HG02981 (cell line): ENCODE measurements at regions not wholly inside any gene's neighbourhood (a gene's known extent, or its start where the extent isn't known, plus 50 kb on each side); places are given as distances from the start of the nearest gene placed in this dataset.

Experiments
- ATAC-seq: cut with Tn5 transposase; IDR thresholded peaks from one replicate; pipeline ENCODE4 v1.9.1; 2021; ENCODE audit warnings: mild to moderate bottlenecking, moderate library complexity; ENCODE audit not compliant: unreplicated experiment

GRCh38 chr6:5946701-5947100, 60.0 kb downstream of the NRN1 start:
- no peak for ATAC-seq

DNA sequence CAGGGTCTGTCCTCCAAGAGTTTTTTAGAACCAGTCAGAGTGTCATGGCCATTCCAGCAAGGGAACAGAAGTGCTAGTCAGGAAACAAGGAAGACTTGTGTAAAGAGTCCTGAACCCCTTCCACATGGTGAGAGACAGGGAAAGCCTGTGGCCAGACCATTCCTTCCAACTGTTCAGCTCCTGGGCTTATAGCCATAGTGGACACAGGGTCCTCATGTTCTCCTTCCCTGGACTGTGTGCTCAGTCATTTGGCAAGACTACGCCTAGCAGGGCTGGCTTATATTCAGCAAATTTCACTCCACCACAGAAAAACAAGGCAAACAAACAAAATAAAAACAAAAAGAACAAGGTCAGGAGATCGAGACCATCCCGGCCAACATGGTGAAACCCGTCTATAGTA, 60.5 kb downstream of the NRN1 start:
- ATAC-seq, result no peak

DNA sequence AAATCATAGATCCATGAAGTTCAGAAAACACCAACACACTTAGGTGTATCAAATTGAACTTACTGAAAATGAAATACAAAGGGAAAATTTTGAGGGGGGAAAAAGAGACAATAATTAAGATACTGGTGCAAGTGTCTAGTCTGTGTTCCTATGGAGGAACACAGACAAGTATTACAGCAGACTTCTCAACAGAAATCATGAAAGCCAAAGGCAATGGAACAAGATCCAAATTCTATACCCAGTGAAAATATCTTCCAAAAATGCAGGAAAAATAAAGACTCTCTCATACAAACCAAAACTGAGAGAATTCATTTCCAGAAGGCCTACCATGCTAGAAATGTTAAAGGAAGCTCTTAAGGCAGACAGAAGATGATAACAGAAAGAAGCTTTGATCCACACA, 63.1 kb downstream of the NRN1 start:
- ATAC-seq, result no peak

DNA sequence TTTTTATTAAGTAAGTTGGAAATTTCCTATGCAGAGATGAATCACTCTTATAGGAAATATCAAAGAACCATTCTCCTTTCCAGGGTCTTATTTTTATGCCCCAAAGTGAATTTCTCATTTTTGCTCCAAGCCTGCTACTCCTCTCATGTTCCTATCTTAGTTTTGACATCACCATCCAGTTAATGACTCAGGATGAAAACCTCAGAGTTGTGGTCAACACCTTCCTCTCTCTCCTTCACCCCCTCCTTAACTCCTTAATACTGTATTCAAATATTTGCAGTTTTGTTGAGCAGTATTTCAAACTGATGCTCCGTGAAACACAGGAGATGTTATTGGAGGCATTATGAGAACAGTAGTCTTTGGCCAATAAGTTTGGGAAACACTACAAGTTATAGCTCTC, 64.1 kb downstream of the NRN1 start:
- ATAC-seq, result no peak

GRCh38 chr6:5941188-5941587, 65.5 kb downstream of the NRN1 start:
- no peak for ATAC-seq

DNA sequence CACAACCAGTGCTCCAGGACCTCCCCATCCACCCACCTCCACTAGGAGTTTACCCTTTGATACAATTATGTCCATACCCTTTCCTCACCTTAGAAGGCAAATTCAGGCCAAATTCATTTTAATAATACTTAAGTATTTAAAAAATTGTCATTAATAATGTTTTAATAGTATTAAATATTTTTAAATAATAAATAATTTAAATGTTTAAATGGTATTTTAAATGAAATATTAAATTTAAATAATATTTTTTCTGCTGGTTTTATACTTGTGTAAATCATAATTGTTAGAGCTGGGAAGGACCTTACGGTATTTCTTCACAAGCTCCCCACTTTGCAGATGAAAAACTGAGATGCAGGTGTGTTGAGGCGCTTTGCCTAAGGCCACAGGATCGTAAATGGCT, 67.8 kb downstream of the NRN1 start:
- no peak for ATAC-seq

DNA sequence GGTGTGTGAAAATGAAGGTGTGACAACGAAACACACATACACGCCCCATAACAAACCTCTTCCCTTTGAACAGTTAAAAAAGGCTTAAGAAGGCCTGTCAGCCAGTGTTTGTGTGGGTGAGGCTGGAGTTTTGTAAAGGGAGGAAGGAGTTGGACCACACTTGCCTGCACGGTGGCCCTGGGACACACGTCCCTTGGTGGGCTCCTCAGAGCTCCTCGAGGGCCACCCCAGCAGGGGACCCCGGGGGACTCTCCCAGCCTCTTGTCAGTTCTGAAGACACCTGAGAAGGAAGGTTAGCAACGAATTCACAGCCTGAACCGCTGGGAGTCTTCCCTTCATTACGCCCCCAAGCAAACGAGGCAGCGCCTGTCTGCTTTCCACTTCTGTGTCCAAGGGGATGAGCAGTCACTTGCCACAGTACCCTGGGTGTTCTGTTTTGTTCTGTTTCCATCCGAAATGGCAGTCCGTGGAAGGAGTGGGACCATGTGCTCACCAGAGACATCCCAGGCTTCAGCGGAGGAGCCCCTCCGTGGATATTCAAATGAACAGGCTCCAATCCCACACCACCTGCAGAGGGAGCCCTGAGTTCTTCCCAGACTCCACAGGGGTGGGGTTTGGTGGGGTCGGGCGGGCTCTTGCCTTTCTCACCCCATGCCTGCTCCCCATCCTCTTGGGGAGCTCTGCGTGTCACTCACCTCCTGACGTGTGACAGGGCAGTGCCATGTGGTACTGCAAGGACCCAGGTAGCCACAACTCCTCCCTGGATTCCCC, 68.6 kb downstream of the NRN1 start:
- no peak for ATAC-seq

DNA sequence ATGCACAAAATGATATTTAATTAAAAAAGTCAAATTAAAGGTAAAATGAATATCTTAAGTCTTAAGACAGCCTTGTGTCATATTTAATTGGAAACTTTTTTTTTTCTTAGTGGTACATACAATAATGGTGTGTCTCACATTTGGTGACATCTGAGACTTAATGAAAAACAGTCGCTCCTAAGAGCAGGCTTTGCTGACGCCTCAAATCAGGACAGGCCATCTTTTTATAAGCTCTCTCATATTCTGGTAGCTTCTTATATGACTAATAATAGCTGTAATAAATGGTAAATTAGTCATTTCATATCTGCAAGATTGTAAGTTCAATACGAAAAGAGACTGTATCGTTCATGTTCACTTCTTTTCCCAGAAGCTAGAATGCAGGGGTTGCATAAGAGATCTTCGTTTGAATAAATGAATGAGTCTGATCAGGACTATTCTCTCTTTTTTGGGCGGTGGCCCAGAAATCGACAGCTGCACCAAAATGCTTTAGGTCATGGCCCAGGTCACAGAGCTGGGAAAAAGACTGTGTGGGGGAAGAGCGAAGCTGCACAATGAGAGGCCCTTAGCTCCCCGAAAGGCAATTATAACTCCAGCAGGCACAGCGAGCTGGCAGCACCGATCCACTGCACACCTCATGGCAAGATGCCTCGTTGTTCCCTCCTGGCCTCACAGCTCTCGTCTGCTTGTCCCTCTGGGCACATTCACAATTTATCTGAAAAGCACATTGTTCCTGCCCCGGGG, 69.4 kb downstream of the NRN1 start:
- ATAC-seq, result no peak

DNA sequence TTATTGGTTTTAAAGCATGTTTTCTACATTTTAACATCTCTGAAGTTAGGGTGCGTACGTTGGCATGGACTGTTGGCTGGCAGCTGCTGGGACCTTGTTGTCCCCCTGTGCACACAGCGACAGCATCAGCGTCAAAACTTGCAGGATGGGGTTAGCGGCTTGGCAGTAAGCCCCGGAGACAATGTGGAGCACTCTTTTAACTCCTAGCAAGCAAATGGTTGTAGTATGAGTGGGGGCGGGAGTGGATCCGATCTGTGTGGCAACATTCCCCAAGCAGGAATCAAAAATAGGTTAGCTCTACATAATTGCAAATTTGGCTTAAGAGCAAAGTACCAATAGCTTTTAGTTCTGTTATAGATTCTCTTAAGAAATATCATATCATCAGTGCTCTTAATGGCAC, 70.1 kb downstream of the NRN1 start:
- no peak for ATAC-seq

DNA sequence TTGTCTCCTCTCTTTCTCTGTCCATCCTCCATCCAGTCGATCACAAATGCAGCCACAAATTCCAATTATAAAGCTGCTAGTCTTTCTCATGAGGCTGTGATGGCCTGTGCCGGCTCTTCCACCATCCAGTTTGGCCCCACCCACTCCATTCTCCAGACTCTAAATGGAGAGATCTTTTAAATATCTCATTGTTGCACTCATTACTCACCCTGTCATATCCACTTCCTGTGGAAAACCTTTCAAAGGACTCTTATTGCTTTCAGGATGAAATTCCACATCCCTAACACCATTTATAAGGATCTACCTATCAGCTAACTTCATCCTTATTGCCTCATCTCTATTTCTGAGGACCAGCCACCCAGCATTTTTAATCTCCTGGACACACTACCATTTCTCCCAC, 70.6 kb downstream of the NRN1 start:
- ATAC-seq, result no peak

DNA sequence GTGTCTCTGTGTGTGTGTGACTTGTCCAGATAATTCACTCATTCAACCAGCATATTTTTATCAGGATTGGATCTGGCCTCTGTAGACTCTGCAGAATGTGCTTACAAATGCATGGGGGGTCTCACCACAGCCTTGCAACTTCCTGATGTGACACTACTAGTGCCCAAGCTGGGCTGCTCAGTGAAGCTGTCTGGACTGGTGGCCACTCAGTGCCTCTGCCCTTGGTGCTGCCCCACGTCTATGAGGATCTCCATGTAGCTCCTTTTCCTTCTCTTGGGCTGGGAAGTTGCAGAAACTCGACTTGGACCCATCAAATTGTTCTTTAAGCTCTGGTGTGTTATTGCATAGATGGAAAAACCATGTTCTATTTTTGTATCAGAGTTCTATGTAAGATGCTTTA, 75.8 kb downstream of the NRN1 start:
- ATAC-seq, result no peak

DNA sequence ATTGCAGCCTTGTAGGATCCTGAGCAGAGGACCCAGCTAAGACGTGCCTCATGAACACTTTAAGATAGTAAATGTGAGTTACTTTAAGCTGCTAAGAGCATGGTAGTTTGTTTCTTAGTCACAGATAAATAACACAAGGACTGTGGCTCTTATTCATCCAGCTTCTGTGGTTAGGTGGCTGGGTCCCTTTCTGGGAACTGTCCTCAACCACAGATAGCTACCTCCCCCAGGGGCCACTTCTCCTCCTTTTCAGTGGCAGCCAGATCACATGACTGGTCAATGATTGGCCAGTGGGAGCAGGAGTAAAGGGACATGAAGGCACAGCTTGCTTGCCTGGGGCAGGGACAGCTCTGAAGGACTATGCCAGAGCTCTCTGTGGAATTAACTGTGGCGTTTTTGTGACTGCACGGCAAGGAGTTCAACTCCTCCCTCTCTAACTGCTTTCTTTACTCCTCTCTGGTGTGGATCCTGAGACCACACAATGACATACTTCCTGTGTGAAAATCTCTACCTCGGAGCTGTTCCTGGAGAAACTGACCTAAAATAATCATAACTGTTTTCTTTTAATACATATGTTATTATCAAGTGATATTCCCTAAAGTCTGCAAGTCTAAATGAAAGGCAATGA, 76.5 kb downstream of the NRN1 start:
- no peak for ATAC-seq

- no peak for ATAC-seq
Measured at GRCh38 chr6:5923840-5924239, 82.9 kb downstream of the NRN1 start.

DNA sequence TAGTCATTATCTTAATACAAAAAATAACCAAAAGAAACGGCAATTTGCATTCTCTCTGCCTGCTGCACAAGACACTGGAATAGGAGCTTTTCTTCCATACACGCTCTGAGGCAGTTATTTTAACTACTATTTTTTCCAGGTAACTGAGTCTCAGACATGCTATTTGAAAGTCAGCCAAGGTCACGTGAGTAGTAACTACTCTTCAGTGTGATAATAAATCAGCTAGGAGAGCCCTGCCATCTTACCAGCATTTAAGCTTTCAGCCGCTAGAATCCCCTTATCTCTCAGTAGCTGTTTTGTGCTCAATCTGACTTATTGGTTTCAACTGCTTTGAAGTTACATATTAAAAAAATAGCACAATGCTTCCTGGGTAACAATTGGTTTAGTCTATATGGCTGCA, 84.5 kb downstream of the NRN1 start:
- ATAC-seq, result no peak

DNA sequence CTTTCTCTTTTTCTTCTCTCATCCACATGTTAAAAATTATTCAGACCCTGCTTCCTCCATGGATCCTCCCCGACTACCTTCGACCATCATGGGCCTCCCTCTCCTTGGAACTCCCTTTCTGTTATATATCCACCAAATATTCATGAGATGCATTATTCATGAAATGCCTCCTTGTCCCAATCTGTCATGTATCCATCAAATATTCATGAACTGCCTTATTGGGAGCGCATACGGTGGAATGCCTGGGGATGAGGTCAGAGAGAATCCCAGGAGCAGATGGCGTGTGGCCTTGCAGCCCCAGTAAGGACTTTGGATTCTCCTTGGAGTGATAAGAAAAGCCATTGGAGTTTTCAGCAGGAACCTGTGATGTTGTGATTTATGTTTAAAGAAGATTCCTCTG, 97.0 kb downstream of the NRN1 start:
- no peak for ATAC-seq

GRCh38 chr6:5906842-5907241, 99.9 kb downstream of the NRN1 start:
- no peak for ATAC-seq

DNA sequence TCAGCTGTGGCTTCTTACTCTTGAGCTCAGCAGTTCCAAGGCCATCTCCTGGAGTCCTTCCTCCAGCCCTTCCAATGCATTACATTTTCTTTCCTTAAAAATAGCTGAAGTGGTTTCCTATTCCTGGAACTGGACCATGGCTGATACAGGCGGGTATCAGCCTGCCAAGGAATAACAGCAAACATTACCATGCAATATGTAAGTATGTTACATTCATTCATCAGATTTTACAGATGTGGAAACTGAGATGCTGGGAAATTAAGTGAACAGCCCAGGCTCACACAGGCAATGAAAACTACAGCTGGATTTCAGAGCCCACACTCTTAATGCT, 100.4 kb downstream of the NRN1 start:
- no peak for ATAC-seq

DNA sequence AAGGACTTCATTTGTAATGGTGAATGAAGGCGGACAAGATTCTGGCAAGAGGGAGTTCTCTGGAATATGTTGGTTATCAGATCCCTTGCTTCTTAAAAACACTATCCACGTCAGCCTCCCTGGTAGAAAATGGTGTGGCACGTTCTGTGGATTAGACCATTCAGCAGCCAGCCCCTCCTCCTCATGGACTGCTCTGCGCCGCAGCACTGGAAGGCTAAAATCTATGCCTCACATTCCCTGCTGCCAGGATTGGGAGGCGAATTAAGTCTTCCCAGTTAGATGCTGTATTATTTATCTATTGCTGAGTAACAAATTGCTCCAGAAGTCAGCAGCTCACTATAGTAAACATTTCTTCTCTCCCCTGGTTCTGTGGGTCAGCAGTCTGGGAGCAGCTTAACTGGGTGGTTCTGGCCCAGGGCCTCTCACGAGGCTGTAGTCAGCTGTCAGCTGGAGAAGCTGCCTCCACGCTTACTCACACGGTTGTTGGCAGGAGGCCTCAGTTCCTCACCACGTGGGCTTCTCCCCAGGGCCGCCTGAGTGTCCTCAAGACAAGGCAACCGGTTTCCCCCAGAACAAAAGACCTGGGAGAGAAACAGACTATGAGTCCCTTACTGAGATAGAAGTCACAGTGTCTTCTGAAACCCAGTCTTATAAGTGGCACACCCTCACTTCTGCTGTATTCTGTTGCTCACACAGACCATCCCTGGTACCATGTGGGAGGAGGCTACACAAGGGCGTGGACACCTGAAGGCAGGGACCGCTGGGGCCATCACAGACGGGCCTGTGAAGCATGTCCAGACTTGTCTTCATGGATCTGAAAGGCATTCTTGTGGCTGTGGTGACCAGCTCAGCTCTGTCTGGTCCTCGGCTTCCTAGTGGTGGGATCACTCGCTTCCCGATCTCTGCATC, 101.0 kb downstream of the NRN1 start:
- no peak for ATAC-seq

GRCh38 chr6:5904532-5904931, 102.2 kb downstream of the NRN1 start:
- no peak for ATAC-seq

- no peak for ATAC-seq
Measured at GRCh38 chr6:5899216-5900045, 107.3 kb downstream of the NRN1 start.
